ENCODE measurements at regions not wholly inside any gene's neighbourhood (a gene's known extent, or its start where the extent isn't known, plus 50 kb on each side); places are given as distances from the start of the nearest gene placed in this dataset.

DNA sequence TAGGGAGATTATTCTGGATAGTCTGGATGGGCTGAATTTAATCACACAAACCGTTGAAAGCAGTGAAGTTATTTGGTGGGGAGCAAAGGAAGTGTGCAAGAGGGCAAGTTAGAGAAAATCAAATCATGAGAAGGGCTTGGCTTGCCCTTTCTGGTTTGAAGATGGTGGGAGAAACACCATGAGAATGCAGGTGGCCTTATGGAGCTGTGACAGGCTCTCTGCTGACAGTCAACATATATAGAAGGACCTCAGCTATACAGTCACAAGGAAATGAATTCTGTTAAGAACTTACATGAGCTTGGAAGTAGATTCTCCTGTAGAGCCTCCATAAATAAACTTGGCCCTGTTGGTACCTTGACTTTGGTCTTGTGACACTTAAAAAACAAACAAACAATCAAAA, 72.3 kb downstream of the GMNC start:
- DNase-seq, result no peak

DNA sequence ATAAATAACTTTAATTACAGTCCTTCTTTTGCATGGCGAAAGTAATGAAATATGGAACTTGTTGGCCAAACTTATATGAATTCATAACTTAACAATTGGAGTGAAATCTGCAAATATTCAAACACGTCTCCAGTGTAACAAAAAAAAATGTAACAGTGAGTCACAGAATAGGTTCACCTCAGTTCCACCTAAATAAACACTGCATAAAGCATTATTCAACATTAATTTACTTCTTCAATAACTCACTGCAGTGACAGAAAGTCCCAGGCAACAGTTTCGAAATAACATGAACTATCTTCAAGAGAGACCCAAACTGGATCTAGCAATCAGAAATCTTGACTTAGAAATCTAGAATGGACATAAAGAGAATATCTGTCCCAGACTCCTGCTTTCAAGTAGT, 75.6 kb downstream of the GMNC start:
- no peak for DNase-seq

DNA sequence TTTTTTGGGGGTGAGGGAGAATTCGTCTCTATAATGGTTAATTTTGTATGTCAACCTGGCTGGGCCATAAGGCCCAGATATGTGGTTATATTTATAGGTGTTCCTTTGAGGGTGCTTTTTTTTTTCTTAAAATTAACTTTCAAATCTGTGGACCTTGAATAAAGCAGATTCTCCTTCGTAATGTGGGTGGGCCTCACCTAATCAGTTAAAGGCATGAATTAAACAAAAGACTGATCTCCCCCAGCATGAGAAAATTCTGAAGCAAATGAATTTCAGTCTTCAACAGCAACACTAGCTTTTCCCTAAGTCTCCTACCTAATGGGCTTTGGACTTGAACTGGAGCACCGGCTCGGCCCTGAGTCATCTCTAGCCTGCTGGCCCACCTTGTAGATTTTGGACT, 77.4 kb downstream of the GMNC start:
- no peak for DNase-seq

DNA sequence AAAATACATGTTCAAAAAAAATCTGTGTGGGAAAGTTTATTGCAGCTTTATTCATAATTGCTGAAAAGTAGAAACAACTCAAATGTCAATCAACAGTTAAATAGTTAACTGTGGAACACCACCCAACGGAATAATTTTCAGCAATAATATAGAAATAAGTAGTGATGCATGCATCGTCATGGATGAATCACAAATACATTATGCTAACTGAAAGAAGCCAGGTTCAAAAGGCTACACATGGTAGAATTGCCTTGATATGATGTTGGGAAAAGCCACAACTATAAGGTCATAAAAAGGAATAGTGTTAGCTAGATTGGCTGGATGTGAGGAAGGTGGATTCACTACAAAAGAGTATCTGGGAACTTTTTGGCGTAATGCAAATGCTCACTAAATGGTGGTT, 82.0 kb downstream of the GMNC start:
- no peak for DNase-seq

DNA sequence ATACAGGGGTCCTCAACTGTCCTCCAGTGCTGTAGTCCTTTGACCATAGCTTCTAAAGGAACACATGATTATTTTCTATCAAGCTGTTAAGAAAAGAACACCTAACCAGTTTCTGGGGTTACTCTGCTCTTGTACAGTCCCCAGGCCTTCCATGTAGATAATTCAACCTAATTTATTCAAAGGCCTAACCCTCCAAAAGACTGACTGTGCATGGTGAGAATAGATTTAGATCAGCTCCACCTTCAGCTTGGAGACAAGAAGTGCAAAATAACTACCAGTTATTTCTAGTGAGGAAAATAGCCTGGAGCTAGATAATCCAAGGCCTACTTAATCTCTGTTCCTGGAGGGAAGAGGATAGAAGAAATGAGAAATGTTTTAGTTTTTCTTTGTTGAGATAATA, 87.9 kb downstream of the GMNC start:
- no peak for DNase-seq

DNA sequence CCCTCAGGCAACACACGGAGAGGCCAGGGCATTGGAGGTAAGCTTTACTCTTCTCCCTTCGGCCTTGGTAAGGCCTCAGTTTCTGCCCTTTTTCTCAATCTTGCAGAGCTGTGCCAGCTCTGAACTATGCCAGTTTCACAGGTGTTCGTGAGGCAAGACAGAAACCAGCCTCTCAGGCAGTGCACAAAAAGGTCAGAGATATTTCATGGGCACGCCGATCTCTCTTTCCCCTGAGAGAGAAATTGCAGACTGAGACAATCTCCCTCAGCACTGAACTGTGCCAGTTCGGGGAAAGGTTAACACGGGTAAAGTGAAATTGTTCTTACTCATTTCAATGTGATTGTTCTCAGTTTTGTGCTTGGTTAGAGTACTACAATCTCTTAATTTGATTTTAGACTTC, 88.5 kb downstream of the GMNC start:
- no peak for DNase-seq

DNA sequence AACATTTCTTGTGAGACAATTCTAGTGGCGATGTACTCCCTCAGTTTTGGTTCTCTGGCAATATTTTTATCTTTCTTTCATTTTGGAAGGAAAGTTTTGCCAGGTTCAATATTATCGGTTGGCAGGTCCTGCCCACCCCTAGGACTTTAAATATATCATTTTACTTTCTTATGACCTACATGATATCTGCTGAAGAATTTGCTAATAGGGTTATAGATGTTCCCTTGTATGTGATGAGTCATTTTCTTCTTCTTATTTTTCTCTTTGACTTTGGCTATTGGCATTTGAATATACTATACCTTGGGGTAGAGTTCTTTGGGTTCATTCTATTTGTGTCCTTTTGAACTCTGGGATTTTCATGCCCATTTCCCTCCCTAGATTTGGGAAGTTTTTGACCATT, 89.7 kb downstream of the GMNC start:
- DNase-seq, result no peak

DNA sequence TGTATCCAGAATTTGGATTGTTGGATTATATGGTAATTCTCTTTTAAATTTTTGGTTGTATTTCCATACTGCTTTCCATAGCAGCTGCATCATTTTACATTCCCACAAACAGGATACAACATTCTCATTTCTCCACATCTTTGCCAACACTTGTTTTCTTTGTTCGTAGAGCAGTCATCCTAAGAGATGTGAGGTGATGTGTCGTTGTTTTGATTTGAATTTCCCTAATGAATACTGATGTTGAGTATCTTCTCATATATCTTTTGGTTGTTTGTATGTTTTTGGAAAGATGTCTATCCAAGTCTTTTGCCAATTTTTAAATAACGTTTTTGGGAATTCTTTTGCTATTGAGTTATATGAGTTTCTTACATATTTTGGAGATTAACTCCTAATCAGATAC, 93.6 kb downstream of the GMNC start:
- peak; percentile 21 to 82 (median 33) for DNase-seq

DNA sequence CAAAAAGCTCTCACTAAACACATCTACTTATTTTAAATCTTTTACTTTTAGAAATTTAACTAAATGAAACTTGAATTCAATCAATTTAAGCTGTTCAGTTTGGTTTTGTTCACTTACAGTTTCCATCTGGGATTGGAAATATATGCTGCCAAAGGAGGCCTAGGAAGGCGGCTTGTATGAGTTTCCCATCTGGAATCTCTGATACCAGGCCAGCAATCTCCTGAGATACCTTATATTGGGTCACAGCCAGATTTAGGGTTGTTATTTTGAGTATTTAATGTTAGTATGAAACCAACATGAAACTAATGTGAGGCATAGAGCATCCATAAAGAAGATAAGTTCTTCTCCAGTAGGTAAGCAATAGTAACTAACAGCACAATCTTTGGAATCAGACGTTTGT, 94.6 kb downstream of the GMNC start:
- DNase-seq, result peak in 1 of 3 donors; percentile 72

DNA sequence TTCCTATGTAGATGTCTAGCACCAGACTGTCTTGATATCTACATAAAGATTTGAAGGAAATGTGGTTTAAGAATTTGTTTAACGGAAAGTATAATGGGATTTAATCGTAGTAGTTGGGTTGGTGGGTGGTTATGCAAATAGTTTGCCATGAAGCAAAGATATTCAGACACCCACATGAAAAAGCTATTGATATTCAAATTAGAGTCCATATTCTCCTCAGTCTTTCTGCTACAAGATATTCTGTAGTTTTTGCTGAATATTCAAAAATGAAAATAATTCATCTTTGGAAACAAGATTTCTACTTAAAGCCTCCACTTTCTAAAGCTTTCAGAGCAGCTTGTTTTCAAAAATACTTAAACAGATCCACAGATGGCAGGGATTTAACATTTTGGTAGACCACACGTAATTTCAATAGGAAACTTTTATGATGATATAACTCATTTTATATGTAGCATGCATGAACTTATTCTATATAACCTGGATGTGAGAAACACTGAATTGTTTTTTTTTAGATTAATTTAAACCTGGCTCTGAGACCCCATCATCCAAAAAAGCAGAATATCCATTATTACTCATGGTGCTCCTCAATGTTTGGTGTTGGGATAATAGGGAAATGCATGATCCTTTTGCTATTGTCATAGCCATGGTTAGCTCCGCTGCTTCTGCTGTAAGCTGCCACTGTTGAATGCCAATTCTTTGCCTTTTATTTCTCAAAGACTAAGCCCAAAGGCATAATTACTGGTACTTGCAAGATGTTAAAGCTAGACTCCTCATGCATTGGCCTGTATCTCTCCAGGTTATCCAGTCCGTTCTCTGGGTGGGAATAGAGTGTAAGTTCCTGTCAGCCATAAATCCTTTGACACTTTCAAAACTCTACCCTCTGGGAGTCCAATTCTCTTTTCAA, 98.0 kb downstream of the GMNC start:
- DNase-seq, result peak in 1 of 3 donors; percentile 11

DNA sequence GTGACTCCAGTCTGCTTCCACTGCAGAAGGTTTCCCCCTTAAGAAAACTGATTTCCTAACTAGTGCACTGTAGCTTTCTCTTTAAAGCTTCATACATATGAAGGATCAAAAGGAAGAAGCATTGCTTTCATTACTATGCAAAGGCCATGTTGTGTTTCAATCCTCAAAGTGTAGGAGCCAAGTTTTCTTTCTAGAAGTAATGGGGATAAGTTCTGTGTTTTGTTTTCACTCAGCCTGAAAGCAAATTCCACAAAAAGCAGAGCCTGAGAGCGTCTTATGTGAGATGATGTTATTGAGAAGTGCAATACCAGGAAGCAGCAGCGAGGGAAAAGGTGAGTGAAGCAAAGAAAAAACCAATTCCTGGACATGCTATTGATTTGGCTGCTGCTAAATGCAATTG, 99.7 kb downstream of the GMNC start:
- no peak for DNase-seq

DNA sequence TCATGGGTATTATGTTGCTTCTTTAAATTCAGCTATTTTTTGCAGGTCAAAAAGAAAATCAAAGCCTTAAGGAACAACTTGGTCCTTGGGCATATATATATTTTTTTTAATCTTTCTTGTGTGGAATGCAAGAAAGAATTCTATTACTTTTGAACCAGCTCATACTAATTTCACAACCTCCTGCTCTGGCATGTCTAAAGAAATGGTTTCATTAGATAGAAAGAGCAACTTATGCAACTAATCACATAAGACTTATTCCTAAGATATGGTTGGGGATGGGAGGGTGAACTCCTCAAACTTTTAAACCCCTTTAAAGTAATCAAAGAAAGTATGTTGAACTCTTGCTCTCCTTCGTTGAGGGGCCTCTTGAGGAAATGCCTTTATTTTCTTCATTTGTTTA, 114.9 kb downstream of the GMNC start:
- peak in 1 of 3 donors; percentile 9 for DNase-seq

DNA sequence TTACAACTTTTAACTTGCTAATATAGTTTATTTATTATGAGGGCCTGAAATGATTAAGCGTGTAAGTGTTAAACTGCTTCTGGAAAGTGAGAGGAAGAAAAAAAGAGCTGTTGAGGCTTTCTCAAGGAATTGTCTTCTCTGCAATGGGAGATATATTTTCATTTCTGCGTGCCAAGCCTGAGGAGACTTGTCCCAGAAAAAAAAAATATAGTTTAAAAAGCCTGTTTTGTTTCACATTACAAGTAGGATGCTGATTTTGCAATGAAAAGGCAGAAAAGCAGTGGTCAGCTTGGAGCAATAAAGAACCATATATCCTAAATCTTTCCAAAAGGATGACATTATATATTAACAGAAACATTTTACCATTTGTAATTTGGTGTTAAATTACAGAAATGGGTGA, 115.5 kb downstream of the GMNC start:
- DNase-seq, result peak in 1 of 3 donors; percentile 68

DNA sequence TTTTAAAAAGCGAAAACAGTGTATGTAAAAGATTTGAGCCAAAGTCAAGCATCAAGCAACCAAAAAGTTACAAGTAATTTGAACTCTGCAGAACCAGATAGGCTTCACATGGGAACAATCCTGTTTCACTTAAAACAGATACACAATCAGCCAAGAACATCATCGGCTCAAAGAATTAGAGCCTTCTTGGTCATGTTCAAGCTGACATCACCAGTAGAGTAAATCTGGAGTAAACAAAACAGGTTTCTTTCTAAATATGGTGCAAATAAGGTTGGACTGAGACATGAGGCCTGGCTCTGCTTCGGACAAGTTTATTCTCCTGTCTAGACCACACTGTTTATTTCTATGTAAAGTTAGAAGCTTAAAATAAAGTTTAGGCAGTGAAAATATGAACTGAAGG, 116.0 kb downstream of the GMNC start:
- DNase-seq, result peak in 1 of 3 donors; percentile 36

DNA sequence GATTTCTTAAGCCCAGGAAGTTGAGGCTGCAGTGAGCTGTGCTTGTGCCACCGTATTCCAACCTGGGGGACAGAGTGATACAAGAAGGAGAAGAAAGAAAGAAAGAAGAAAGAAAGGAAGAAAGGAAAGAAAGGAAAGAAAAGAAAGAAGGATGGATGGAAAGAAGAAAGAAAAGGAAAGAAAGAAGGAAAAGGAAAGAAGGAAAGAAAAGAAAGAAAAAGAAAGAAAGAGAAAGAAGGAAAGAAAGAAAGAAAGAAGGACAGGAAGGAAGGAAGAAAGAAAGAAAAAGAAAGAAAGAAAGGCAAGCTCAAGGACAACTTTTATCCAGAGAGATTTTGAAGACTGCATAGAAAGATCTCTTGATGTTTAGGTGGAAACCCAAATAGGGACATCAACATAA, 120.7 kb downstream of the GMNC start:
- no peak for DNase-seq

DNA sequence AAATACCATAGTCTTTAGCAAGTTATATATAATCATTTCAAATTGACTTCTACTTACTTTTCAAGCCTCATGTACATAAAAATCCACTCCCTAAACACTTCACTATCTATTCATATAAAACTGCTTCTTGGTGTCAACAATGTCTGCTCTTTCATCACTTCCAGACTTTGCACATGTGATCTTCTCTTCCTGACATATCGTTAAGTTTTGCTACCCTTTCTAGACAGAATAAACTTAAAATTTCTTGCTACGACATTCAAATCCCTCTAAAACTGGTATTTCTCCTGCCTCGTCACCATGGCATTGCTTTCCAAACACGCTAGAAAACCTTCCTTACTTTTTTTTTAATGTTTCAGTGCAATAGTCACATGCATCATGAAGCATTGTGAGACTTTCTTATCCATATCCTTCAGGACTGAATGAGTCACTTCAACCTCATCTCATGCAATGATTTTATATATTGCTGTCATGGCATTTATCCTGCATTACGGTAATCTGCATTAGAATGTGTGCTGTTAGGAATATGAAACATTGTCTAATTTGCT, 122.8 kb downstream of the GMNC start:
- no peak for DNase-seq

DNA sequence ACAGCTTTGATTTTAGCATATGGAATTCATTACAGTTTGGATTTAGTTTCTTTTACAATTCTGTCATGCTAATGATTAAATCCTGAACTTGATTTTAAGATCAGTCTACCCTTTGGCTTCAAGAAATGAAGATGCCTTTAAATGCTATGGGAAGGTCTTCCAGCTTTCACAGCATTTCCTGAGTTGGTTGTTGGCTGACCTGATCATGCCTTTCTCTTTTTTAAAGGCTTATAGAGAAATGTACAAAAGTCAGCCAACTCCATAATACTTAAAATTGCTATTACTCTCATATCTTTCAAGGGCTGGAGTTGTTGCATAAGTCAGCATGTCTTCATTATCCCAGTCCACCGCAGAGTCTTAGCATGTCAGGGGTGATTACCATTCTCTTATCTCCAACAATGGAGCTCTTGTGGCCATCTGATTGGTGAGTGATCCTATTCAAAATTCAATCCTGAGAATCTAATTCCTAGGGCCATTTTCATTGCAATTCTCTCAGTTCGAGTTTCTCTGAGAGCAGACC, 123.8 kb downstream of the GMNC start:
- DNase-seq, result peak in 1 of 3 donors; percentile 75

DNA sequence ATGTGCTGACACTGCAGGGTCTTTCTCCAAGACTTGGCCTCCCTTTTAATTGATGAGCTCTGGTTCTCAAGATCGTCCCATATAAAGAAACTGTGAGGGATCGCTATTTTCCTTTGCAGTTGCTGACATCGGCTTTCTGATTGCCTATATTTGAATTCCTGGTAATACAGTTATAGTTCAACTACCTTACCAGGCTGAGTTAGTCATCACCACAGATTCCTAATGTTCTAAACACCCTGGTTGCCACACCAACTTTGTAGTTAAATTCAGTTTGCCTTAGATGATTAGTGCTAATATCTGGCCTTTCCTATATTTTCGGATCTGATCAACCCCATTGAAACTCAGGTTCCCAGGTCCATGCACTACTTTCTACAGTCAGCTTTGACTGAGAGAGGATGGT, 125.0 kb downstream of the GMNC start:
- no peak for DNase-seq

DNA sequence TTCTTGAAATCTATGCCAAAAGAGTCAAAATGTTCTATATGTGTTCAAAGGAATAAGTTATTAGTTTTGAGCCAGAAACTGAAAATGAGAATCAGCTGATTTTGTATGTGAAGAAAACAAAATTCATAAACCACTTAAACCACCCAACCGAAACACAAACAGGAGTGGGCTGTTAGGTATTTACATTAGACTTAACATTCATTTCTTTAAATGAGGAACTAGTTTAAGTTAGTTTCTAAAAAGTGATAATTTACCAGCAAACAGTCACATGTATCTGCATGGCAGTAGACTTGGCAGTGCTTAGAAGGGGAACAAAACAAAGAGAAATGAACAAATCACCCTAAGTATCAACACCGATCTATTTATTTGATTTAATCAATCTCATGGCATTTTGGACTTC, 128.0 kb downstream of the GMNC start:
- no peak for DNase-seq

DNA sequence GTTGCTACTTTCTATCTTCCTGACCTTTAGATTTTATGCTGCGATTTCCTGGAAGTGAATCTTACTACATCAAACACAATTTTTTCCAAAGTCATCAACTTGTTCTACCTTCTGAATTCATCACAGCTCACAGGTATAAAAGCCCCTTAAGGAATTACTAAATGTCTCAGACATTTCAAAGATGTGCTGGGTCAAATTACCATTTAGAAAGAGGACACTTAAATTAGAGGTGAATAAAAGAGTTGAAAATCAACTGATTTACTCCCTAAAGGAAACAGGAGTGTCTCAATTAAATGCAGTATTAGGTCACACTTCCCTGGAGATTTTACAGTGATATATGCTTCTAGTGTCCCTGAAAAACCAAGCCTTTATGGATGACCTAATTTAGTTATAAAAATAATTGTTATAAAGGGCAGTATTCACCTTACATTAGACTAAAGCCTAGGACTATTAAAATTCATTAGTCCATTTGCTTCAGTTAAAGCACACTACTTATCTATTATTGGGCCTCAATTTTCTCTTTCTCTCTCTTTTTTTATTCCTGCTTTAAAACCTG, 128.8 kb downstream of the GMNC start:
- no peak for DNase-seq

DNA sequence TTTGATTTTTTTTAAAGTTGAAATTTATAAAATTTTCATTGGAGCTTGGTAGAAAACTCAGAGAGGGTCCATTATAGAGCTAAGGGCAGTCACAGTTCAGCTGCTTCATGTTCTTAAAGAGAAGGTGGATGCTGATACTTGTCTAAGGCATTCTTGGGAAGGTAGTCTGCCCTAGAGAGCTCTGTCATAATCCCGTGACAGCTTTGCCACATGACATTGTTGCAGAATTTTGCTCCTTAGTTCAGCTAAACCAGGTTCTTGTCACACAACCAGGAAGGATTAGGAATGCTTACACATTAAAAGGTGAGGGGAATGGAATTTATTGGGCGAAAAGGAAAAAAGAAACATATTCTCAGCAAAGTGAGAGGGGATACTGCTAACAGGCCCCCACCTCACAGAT, 130.9 kb downstream of the GMNC start:
- DNase-seq, result no peak

DNA sequence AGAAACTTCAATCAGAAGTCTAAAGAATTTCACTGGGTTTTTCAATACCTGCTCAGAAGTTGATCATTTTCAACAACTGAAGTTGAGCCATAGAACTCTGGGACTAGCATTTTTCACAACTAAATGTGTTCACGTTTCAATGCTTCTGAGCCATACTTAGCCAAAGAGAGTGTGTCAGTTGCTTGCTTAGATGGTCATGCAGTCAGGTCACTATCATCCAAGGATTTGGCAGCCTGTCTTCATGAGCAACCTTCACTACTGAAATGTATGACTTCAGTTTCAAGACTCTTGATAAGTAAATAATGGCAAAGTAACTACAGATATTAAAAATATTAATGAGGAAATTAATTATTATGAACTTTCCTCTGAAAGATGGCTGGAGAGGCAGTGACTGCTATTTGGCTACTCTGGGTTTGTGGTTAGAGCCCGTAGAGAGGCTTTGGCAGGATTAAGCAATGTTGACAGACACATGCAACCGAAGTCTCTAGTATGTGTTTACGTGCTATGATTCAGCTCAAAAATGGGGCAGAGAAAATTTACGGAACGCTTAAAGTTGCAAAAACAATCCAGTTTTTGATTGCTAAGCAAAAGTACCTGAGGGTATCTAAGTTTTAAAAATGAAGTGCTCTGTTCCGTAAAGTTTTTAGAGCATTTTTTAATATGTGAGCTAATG, 133.8 kb downstream of the GMNC start:
- DNase-seq, result no peak
